ENCODE measurements at regions not wholly inside any gene's neighbourhood (a gene's known extent, or its start where the extent isn't known, plus 50 kb on each side); places are given as distances from the start of the nearest gene placed in this dataset.

- DNase-seq: no peak
Observed at GRCh38 chr7:1372063-1372462, 87.2 kb downstream of the MICALL2 start.

GRCh38 chr7:1372671-1373379, 86.4 kb downstream of the MICALL2 start:
- no peak for DNase-seq

GRCh38 chr7:1377111-1377909, 82.0 kb downstream of the MICALL2 start:
- DNase-seq: no peak

- DNase-seq: no peak
Observed at GRCh38 chr7:1378610-1379601, 80.4 kb downstream of the MICALL2 start.

GRCh38 chr7:1380231-1380815, 78.9 kb downstream of the MICALL2 start:
- no peak for DNase-seq

GRCh38 chr7:1380821-1381580, 78.3 kb downstream of the MICALL2 start:
- no peak for DNase-seq

- DNase-seq: no peak
Observed at GRCh38 chr7:1382553-1383397, 76.5 kb downstream of the MICALL2 start.

DNA sequence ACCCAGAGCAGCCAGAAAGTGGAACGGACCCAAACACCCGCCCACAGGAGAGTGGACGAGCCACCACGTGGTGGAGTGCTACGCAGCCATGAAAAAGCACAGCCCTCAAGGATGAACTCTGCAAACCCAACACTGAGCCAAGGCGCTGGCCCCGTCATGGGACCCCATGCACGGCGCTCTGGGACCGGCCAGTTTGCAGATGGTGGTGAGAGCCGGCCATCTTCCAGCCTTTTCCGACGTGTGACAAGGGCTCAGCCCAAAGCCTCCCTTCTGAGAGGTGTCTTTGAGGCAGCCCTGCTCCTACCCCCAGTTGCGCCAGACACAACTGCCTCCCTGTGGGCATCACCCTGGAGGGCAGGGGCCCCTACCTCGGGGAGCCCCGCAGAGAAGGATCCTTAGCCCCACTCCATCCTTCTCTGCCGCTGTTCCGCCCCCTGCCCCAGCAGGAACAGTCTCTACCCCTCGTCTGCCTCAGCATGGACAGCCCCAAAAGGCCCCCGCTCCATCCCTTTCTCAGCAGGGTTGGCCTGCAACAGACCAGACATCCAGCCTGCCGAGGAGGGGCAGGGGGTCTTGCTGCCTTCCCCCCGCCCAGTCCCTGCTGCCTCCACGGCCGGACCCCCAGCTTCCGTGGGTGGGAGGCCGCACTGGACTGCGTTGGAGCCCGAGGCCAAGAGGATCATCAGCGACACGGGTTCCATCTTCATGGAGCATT, 75.7 kb downstream of the MICALL2 start:
- no peak for DNase-seq

GRCh38 chr7:1384113-1384415, 75.2 kb downstream of the MICALL2 start:
- no peak for DNase-seq

All from nucleus accumbens (tissue), 56 donors.